Glutamatergic neuron (in vitro differentiated cells): ENCODE measurements at regions not wholly inside any gene's neighbourhood (a gene's known extent, or its start where the extent isn't known, plus 50 kb on each side); places are given as distances from the start of the nearest gene placed in this dataset.

Experiments used
- DNase-seq: peaks from one replicate; pipeline ENCODE4 v3.0.0; 2022
- H3K27ac Mint-ChIP-seq: one replicate; pipeline ENCODE4 v1.8.0; 2020; ENCODE audit warnings: mild to moderate bottlenecking, mixed read lengths, inconsistent platforms; ENCODE audit not compliant: unreplicated experiment
- H3K27me3 Mint-ChIP-seq: one replicate; pipeline ENCODE4 v1.8.0; 2020; ENCODE audit warnings: mild to moderate bottlenecking, moderate library complexity, mixed read lengths, inconsistent platforms; ENCODE audit not compliant: unreplicated experiment
- H3K36me3 Mint-ChIP-seq: one replicate; pipeline ENCODE4 v1.8.0; 2020; ENCODE audit warnings: mild to moderate bottlenecking, mixed read lengths, inconsistent platforms; ENCODE audit not compliant: unreplicated experiment
- H3K4me1 Mint-ChIP-seq: one replicate; pipeline ENCODE4 v1.8.0; 2020; ENCODE audit warnings: mild to moderate bottlenecking, low read depth, mixed read lengths, inconsistent platforms; ENCODE audit not compliant: unreplicated experiment
- H3K4me3 Mint-ChIP-seq: one replicate; pipeline ENCODE4 v1.8.0; 2020; ENCODE audit warnings: mild to moderate bottlenecking, mixed read lengths, inconsistent platforms; ENCODE audit not compliant: unreplicated experiment
- H3K9me3 Mint-ChIP-seq: one replicate; pipeline ENCODE4 v1.8.0; 2020; ENCODE audit warnings: mild to moderate bottlenecking, moderate library complexity, mixed read lengths, inconsistent platforms; ENCODE audit not compliant: unreplicated experiment
- CTCF ChIP-seq: fragments of 200-600 bp; sonication (generic); IDR thresholded peaks from one replicate; pipeline ENCODE4 v1.5.0; 2021; ENCODE audit not compliant: partially characterized antibody, unreplicated experiment

- no peaks in the 10 kb centered on the region for H3K4me1 Mint-ChIP-seq
- H3K9me3 Mint-ChIP-seq: peaks cover 2% of the 10 kb centered on the region
- H3K27me3 Mint-ChIP-seq: peaks cover 2% of the 10 kb centered on the region
- H3K27ac Mint-ChIP-seq: no peak overlapping the region
- TF ChIP-seq CTCF: no peak
- no peak for DNase-seq
- no peak overlapping the region for H3K4me3 Mint-ChIP-seq
- no peaks in the 10 kb centered on the region for H3K36me3 Mint-ChIP-seq
Measured at GRCh38 chr11:101321222-101321621, 191.6 kb upstream of the PGR start.

- Mint-ChIP-seq H3K4me3 (no peak overlapping the region), H3K36me3 (no peaks in the 10 kb centered on the region), H3K27me3 (no peaks in the 10 kb centered on the region), H3K4me1 (no peaks in the 10 kb centered on the region), H3K27ac (no peak overlapping the region), H3K9me3 (peaks cover 2% of the 10 kb centered on the region)
- DNase-seq: no peak
- no peak for TF ChIP-seq CTCF
Measured at GRCh38 chr11:101306721-101307120, 177.1 kb upstream of the PGR start.

GRCh38 chr11:101305496-101305895 is 175.9 kb upstream of the PGR start:
- TF ChIP-seq CTCF: no peak
- Mint-ChIP-seq H3K27me3 (no peaks in the 10 kb centered on the region), H3K9me3 (no peaks in the 10 kb centered on the region), H3K4me1 (no peaks in the 10 kb centered on the region), H3K36me3 (no peaks in the 10 kb centered on the region), H3K27ac (no peak overlapping the region), H3K4me3 (no peak overlapping the region)
- no peak for DNase-seq

GRCh38 chr11:101299210-101299609 is 169.6 kb upstream of the PGR start:
- no peaks in the 10 kb centered on the region for H3K27me3 Mint-ChIP-seq

GRCh38 chr11:101296896-101297295 is 167.3 kb upstream of the PGR start:
- Mint-ChIP-seq H3K36me3 (no peaks in the 10 kb centered on the region), H3K4me3 (no peak overlapping the region), H3K27ac (no peak overlapping the region), H3K9me3 (no peaks in the 10 kb centered on the region), H3K27me3 (no peaks in the 10 kb centered on the region), H3K4me1 (no peaks in the 10 kb centered on the region)
- no peak for TF ChIP-seq CTCF
- no peak for DNase-seq

More at GRCh38 chr11:101299210-101299609, 169.6 kb upstream of the PGR start:
- Mint-ChIP-seq H3K4me1 (no peaks in the 10 kb centered on the region), H3K27ac (no peak overlapping the region), H3K36me3 (no peaks in the 10 kb centered on the region), H3K9me3 (no peaks in the 10 kb centered on the region), H3K4me3 (no peak overlapping the region)
- DNase-seq: no peak
- TF ChIP-seq CTCF: no peak
